ENCODE measurements at regions not wholly inside any gene's neighbourhood (a gene's known extent, or its start where the extent isn't known, plus 50 kb on each side); places are given as distances from the start of the nearest gene placed in this dataset.
"Not testable (repeated sequence)": the region's sequence is repeated elsewhere in the genome, so short reads cannot be mapped to it uniquely, and the experiment has no call there.

GRCh38 chr4:31755751-31756150 lies 1035.6 kb downstream of the PCDH7 start:
- Mint-ChIP-seq H3K4me1 (no peaks in the 10 kb centered on the region), H3K36me3 (ENCODE audit: insufficient read depth) (no peaks in the 10 kb centered on the region), H3K4me3 (no peak overlapping the region), H3K9me3 (peaks cover 33% of the 10 kb centered on the region), H3K27me3 (no peaks in the 10 kb centered on the region), H3K27ac (ENCODE audit: low read depth) (no peak overlapping the region)
- no peak for ATAC-seq (replicated peaks; ENCODE audit: extremely low read depth, poor library complexity, severe bottlenecking)
- DNase-seq (ENCODE audit: low spot score in 2 of 2) = no peak

- ATAC-seq (replicated peaks; ENCODE audit: extremely low read depth, poor library complexity, severe bottlenecking) = no peak
Observed at GRCh38 chr4:31768756-31769155, 1048.6 kb downstream of the PCDH7 start.

GRCh38 chr4:31783311-31783710 lies 1063.1 kb downstream of the PCDH7 start:
- H3K4me3 Mint-ChIP-seq = no peak overlapping the region
- no peaks in the 10 kb centered on the region for H3K4me1 Mint-ChIP-seq
- no peak overlapping the region for H3K27ac Mint-ChIP-seq (ENCODE audit: low read depth)
- DNase-seq (ENCODE audit: low spot score in 2 of 2) (no peak), ATAC-seq (replicated peaks; ENCODE audit: extremely low read depth, poor library complexity, severe bottlenecking) (no peak)
- H3K27me3 Mint-ChIP-seq = no peaks in the 10 kb centered on the region
- H3K9me3 Mint-ChIP-seq = peaks cover 11% of the 10 kb centered on the region
- H3K36me3 Mint-ChIP-seq (ENCODE audit: insufficient read depth) = no peaks in the 10 kb centered on the region

More at GRCh38 chr4:31768756-31769155, 1048.6 kb downstream of the PCDH7 start:
- Mint-ChIP-seq H3K4me3 (no peak overlapping the region), H3K36me3 (ENCODE audit: insufficient read depth) (peaks cover 1% of the 10 kb centered on the region), H3K4me1 (no peaks in the 10 kb centered on the region), H3K27me3 (no peaks in the 10 kb centered on the region), H3K9me3 (peaks cover 25% of the 10 kb centered on the region), H3K27ac (ENCODE audit: low read depth) (no peak overlapping the region)
- DNase-seq (ENCODE audit: low spot score in 2 of 2) = no peak

GRCh38 chr4:31784558-31784957 lies 1064.4 kb downstream of the PCDH7 start:
- Mint-ChIP-seq H3K27me3 (no peaks in the 10 kb centered on the region), H3K27ac (ENCODE audit: low read depth) (no peak overlapping the region), H3K4me1 (no peaks in the 10 kb centered on the region), H3K4me3 (no peak overlapping the region), H3K36me3 (ENCODE audit: insufficient read depth) (no peaks in the 10 kb centered on the region), H3K9me3 (peaks cover 13% of the 10 kb centered on the region)
- ATAC-seq (replicated peaks; ENCODE audit: extremely low read depth, poor library complexity, severe bottlenecking) (no peak), DNase-seq (ENCODE audit: low spot score in 2 of 2) (no peak)

- DNase-seq (ENCODE audit: low spot score in 2 of 2) (no peak), ATAC-seq (replicated peaks; ENCODE audit: extremely low read depth, poor library complexity, severe bottlenecking) (no peak)
- Mint-ChIP-seq H3K27me3 (no peaks in the 10 kb centered on the region), H3K27ac (ENCODE audit: low read depth) (no peak overlapping the region), H3K4me1 (no peaks in the 10 kb centered on the region), H3K4me3 (no peak overlapping the region), H3K9me3 (peaks cover 11% of the 10 kb centered on the region), H3K36me3 (ENCODE audit: insufficient read depth) (no peaks in the 10 kb centered on the region)
Observed at GRCh38 chr4:31787701-31788100, 1067.5 kb downstream of the PCDH7 start.

GRCh38 chr4:31788676-31789075 lies 1068.5 kb downstream of the PCDH7 start:
- Mint-ChIP-seq H3K36me3 (ENCODE audit: insufficient read depth) (no peaks in the 10 kb centered on the region), H3K27ac (ENCODE audit: low read depth) (no peak overlapping the region), H3K27me3 (no peaks in the 10 kb centered on the region), H3K4me1 (no peaks in the 10 kb centered on the region), H3K4me3 (no peak overlapping the region), H3K9me3 (peaks cover 7% of the 10 kb centered on the region)
- ATAC-seq (replicated peaks; ENCODE audit: extremely low read depth, poor library complexity, severe bottlenecking) = no peak
- no peak for DNase-seq (ENCODE audit: low spot score in 2 of 2)

GRCh38 chr4:31791666-31792065 lies 1071.5 kb downstream of the PCDH7 start:
- peaks cover 13% of the 10 kb centered on the region for H3K9me3 Mint-ChIP-seq
- no peak overlapping the region for H3K27ac Mint-ChIP-seq (ENCODE audit: low read depth)
- DNase-seq (ENCODE audit: low spot score in 2 of 2) (no peak), ATAC-seq (replicated peaks; ENCODE audit: extremely low read depth, poor library complexity, severe bottlenecking) (no peak)
- no peak overlapping the region for H3K4me3 Mint-ChIP-seq
- no peaks in the 10 kb centered on the region for H3K27me3 Mint-ChIP-seq
- H3K36me3 Mint-ChIP-seq (ENCODE audit: insufficient read depth) = no peaks in the 10 kb centered on the region
- no peaks in the 10 kb centered on the region for H3K4me1 Mint-ChIP-seq

GRCh38 chr4:31793907-31794306 lies 1073.7 kb downstream of the PCDH7 start:
- H3K27me3 Mint-ChIP-seq = no peaks in the 10 kb centered on the region
- peaks cover 16% of the 10 kb centered on the region for H3K9me3 Mint-ChIP-seq
- no peaks in the 10 kb centered on the region for H3K4me1 Mint-ChIP-seq
- no peaks in the 10 kb centered on the region for H3K36me3 Mint-ChIP-seq (ENCODE audit: insufficient read depth)
- ATAC-seq (replicated peaks; ENCODE audit: extremely low read depth, poor library complexity, severe bottlenecking) (no peak), DNase-seq (ENCODE audit: low spot score in 2 of 2) (no peak)
- H3K4me3 Mint-ChIP-seq = no peak overlapping the region
- H3K27ac Mint-ChIP-seq (ENCODE audit: low read depth) = no peak overlapping the region

- not testable (repeated sequence) for H3K36me3 Mint-ChIP-seq (ENCODE audit: insufficient read depth); ATAC-seq (replicated peaks; ENCODE audit: extremely low read depth, poor library complexity, severe bottlenecking); H3K27me3 Mint-ChIP-seq; H3K27ac Mint-ChIP-seq (ENCODE audit: low read depth); H3K4me1 Mint-ChIP-seq; DNase-seq (ENCODE audit: low spot score in 2 of 2); H3K4me3 Mint-ChIP-seq
- peaks cover 28% of the 10 kb centered on the region for H3K9me3 Mint-ChIP-seq
Observed at GRCh38 chr4:31797052-31797451, 1076.9 kb downstream of the PCDH7 start.

GRCh38 chr4:31803526-31804195 lies 1083.5 kb downstream of the PCDH7 start:
- DNase-seq (ENCODE audit: low spot score in 2 of 2) (no peak), ATAC-seq (replicated peaks; ENCODE audit: extremely low read depth, poor library complexity, severe bottlenecking) (no peak)
- Mint-ChIP-seq H3K27me3 (no peaks in the 10 kb centered on the region), H3K4me1 (no peaks in the 10 kb centered on the region), H3K4me3 (no peak overlapping the region), H3K9me3 (peaks cover 26% of the 10 kb centered on the region), H3K27ac (ENCODE audit: low read depth) (no peak overlapping the region), H3K36me3 (ENCODE audit: insufficient read depth) (no peaks in the 10 kb centered on the region)

- H3K4me1 Mint-ChIP-seq = no peaks in the 10 kb centered on the region
Observed at GRCh38 chr4:31807036-31807435, 1086.9 kb downstream of the PCDH7 start.

GRCh38 chr4:31844350-31844749 lies 1124.2 kb downstream of the PCDH7 start:
- Mint-ChIP-seq H3K4me1 (no peaks in the 10 kb centered on the region), H3K9me3 (peaks cover 17% of the 10 kb centered on the region), H3K36me3 (ENCODE audit: insufficient read depth) (no peaks in the 10 kb centered on the region), H3K4me3 (no peak overlapping the region), H3K27me3 (no peaks in the 10 kb centered on the region), H3K27ac (ENCODE audit: low read depth) (no peak overlapping the region)
- no peak for DNase-seq (ENCODE audit: low spot score in 2 of 2)
- no peak for ATAC-seq (replicated peaks; ENCODE audit: extremely low read depth, poor library complexity, severe bottlenecking)

More at GRCh38 chr4:31807036-31807435, 1086.9 kb downstream of the PCDH7 start:
- Mint-ChIP-seq H3K27me3 (no peaks in the 10 kb centered on the region), H3K9me3 (peaks cover 12% of the 10 kb centered on the region), H3K36me3 (ENCODE audit: insufficient read depth) (no peaks in the 10 kb centered on the region), H3K4me3 (no peak overlapping the region), H3K27ac (ENCODE audit: low read depth) (no peak overlapping the region)
- DNase-seq (ENCODE audit: low spot score in 2 of 2) (no peak), ATAC-seq (replicated peaks; ENCODE audit: extremely low read depth, poor library complexity, severe bottlenecking) (no peak)

- Mint-ChIP-seq H3K36me3 (ENCODE audit: insufficient read depth) (no peaks in the 10 kb centered on the region), H3K4me3 (no peak overlapping the region), H3K27ac (ENCODE audit: low read depth) (no peak overlapping the region), H3K9me3 (peaks cover 12% of the 10 kb centered on the region), H3K27me3 (no peaks in the 10 kb centered on the region), H3K4me1 (no peaks in the 10 kb centered on the region)
- DNase-seq (ENCODE audit: low spot score in 2 of 2) (no peak), ATAC-seq (replicated peaks; ENCODE audit: extremely low read depth, poor library complexity, severe bottlenecking) (no peak)
Observed at GRCh38 chr4:31851946-31852345, 1131.8 kb downstream of the PCDH7 start.
